ENCODE measurements at regions not wholly inside any gene's neighbourhood (a gene's known extent, or its start where the extent isn't known, plus 50 kb on each side); places are given as distances from the start of the nearest gene placed in this dataset.

- TF ChIP-seq CTCF (IDR thresholded peaks at IDR 0.05; ENCODE audit: borderline replicate concordance, extremely low read depth, low read length, poor library complexity, severe bottlenecking): no peak
- TF ChIP-seq EZH2 (IDR thresholded peaks at IDR 0.05; ENCODE audit: borderline replicate concordance, low read depth, low read length, severe bottlenecking): no peak
Observed at GRCh38 chr7:12124028-12124427, 87.1 kb upstream of the TMEM106B start.
